HepG2 (cell line): ENCODE measurements at regions not wholly inside any gene's neighbourhood (a gene's known extent, or its start where the extent isn't known, plus 50 kb on each side); places are given as distances from the start of the nearest gene placed in this dataset.

Experiments used
- ARID3A ChIP-seq: IDR thresholded peaks from 2 replicates; pipeline ENCODE4 v1.6.1; 2012; ENCODE audit warnings: low read depth, low read length, improper control_type of control experiment
- BCLAF1 ChIP-seq: fragments of 450-650 bp; IDR thresholded peaks from 2 replicates; pipeline ENCODE4 v1.6.1; 2017; ENCODE audit warnings: mild to moderate bottlenecking
- KLF15 ChIP-seq: sonication (generic); formaldehyde crosslinking; IDR thresholded peaks from 2 replicates; pipeline ENCODE4 v1.8.1; 2023; ENCODE audit warnings: borderline replicate concordance, mild to moderate bottlenecking, inconsistent platforms, missing genetic modification reagents, mixed read lengths
- KLF9 ChIP-seq: IDR thresholded peaks from 2 replicates; pipeline ENCODE4 v1.6.1; 2016; ENCODE audit warnings: low read depth
- POGK ChIP-seq: sonication (generic); formaldehyde crosslinking; conservative IDR thresholded peaks from 2 replicates; pipeline ENCODE4 v1.8.0; 2022; ENCODE audit warnings: mild to moderate bottlenecking, moderate library complexity, missing genetic modification reagents
- RBM39 ChIP-seq: fragments of 200-400 bp; formaldehyde crosslinking; IDR thresholded peaks from one replicate; pipeline ENCODE4 v1.6.1; 2018; ENCODE audit warnings: antibody characterized with exemption, mild to moderate bottlenecking, low read depth, low read length; ENCODE audit not compliant: poor library complexity, severe bottlenecking
- SKIL ChIP-seq: sonication (generic); formaldehyde crosslinking; IDR thresholded peaks from 2 replicates; pipeline ENCODE4 v1.8.0; 2022; ENCODE audit warnings: missing genetic modification reagents, mild to moderate bottlenecking, moderate library complexity, borderline replicate concordance
- SP1 ChIP-seq, 2 experiments: fragments of 450-650 bp in 1 of 2; sonication (generic) in 1 of 2; formaldehyde crosslinking in 1 of 2; IDR thresholded peaks; 2 replicates each; pipeline versions ENCODE4 v1.4.0 to v1.6.1; 2016 to 2020; ENCODE audit warnings: missing genetic modification reagents in 1 of 2
- ZFYVE20 ChIP-seq: sonication (generic); formaldehyde crosslinking; IDR thresholded peaks from 2 replicates; pipeline ENCODE4 v1.8.0; 2023; ENCODE audit warnings: low read depth, mild to moderate bottlenecking, moderate library complexity, missing genetic modification reagents, borderline replicate concordance
- ZNF101 ChIP-seq: sonication (generic); formaldehyde crosslinking; IDR thresholded peaks from 2 replicates; pipeline ENCODE4 v1.4.0; 2020; ENCODE audit warnings: mild to moderate bottlenecking, low read depth, missing genetic modification reagents, borderline replicate concordance
- ZNF160 ChIP-seq: sonication (generic); formaldehyde crosslinking; IDR thresholded peaks from 2 replicates; pipeline ENCODE4 v1.8.0; 2022; ENCODE audit warnings: mild to moderate bottlenecking, inconsistent platforms, missing genetic modification reagents
- ZNF256 ChIP-seq: sonication (generic); formaldehyde crosslinking; conservative IDR thresholded peaks from 2 replicates; pipeline ENCODE4 v1.4.0; 2020; ENCODE audit warnings: missing genetic modification reagents
- ZNF296 ChIP-seq: sonication (generic); formaldehyde crosslinking; conservative IDR thresholded peaks from 2 replicates; pipeline ENCODE4 v1.5.0; 2020; ENCODE audit warnings: mild to moderate bottlenecking, missing genetic modification reagents
- ZNF317 ChIP-seq: sonication (generic); formaldehyde crosslinking; IDR thresholded peaks from 2 replicates; pipeline ENCODE4 v1.5.0; 2020; ENCODE audit warnings: mild to moderate bottlenecking, missing genetic modification reagents
- ZNF549 ChIP-seq: sonication (generic); formaldehyde crosslinking; IDR thresholded peaks from 2 replicates; pipeline ENCODE4 v1.5.0; 2020; ENCODE audit warnings: missing genetic modification reagents
- ZNF557 ChIP-seq: sonication (generic); formaldehyde crosslinking; IDR thresholded peaks from 2 replicates; pipeline ENCODE4 v1.4.0; 2020; ENCODE audit warnings: missing genetic modification reagents
- ZNF570 ChIP-seq: sonication (generic); formaldehyde crosslinking; IDR thresholded peaks from 2 replicates; pipeline ENCODE4 v1.4.0; 2020; ENCODE audit warnings: mild to moderate bottlenecking, missing genetic modification reagents, borderline replicate concordance
- ZNF660 ChIP-seq: sonication (generic); formaldehyde crosslinking; IDR thresholded peaks from 2 replicates; pipeline ENCODE4 v1.5.1; 2020; ENCODE audit warnings: mild to moderate bottlenecking, low read depth, missing genetic modification reagents, borderline replicate concordance
- ZNF737 ChIP-seq: sonication (generic); formaldehyde crosslinking; IDR thresholded peaks from 2 replicates; pipeline ENCODE4 v1.5.0; 2020; ENCODE audit warnings: missing genetic modification reagents, mild to moderate bottlenecking, borderline replicate concordance
- ZNF775 ChIP-seq: sonication (generic); formaldehyde crosslinking; IDR thresholded peaks from 2 replicates; pipeline ENCODE4 v1.4.0; 2020; ENCODE audit warnings: missing genetic modification reagents, mild to moderate bottlenecking, moderate library complexity, borderline replicate concordance

- TF ChIP-seq ARID3A = peak; percentile 41; the same call in 1 of the 2 replicates
- TF ChIP-seq ZNF317 (CRISPR knock-in tag) = peak; percentile 91
- no peak for TF ChIP-seq ZNF549 (CRISPR knock-in tag)
- TF ChIP-seq SP1 (IDR thresholded peaks at IDR 0.05) = no peak
- TF ChIP-seq SP1 (CRISPR knock-in tag; IDR thresholded peaks at IDR 0.05) = no peak
- peak; percentile 77 for TF ChIP-seq POGK (CRISPR knock-in tag)
- TF ChIP-seq ZNF256 = no peak
- no peak for TF ChIP-seq KLF9 (CRISPR knock-in tag)
- TF ChIP-seq ZFYVE20 (CRISPR knock-in tag) = no peak
- TF ChIP-seq ZNF557 (CRISPR knock-in tag) = no peak
- no peak for TF ChIP-seq ZNF160 (CRISPR knock-in tag)
- no peak; the same call in 1 of the 2 replicates for TF ChIP-seq ZNF737 (CRISPR knock-in tag)
- no peak for TF ChIP-seq ZNF101 (CRISPR knock-in tag)
- no peak for TF ChIP-seq ZNF775 (CRISPR knock-in tag)
- TF ChIP-seq ZNF660 (CRISPR knock-in tag) = no peak
- no peak for TF ChIP-seq BCLAF1
- TF ChIP-seq RBM39 = no peak
- TF ChIP-seq KLF15 (CRISPR knock-in tag) = no peak
- no peak for TF ChIP-seq SKIL (CRISPR knock-in tag)
- TF ChIP-seq ZNF570 (CRISPR knock-in tag) = no peak
- no peak for TF ChIP-seq ZNF296 (CRISPR knock-in tag)
These were observed 81.0 kb downstream of the GPX5 start (continued) for GRCh38 chr6:28606424-28607391.
